Stomach (tissue), 8 donors: ENCODE measurements at regions not wholly inside any gene's neighbourhood (a gene's known extent, or its start where the extent isn't known, plus 50 kb on each side); places are given as distances from the start of the nearest gene placed in this dataset.

Experiments used
- DNase-seq, 2 donors: peaks; one replicate each; pipeline versions ENCODE4 v3.0.0 to v3.0.0-alpha.2; 2013 to 2019
- H3K27ac ChIP-seq, 5 donors: fragments of 200-600 bp in 4 of 5; sonication (generic) in 4 of 5; one replicate each; pipeline ENCODE4 v1.5.1; 2013 to 2019; ENCODE audit warnings: mild to moderate bottlenecking in 1 of 5, moderate library complexity in 1 of 5
- H3K27me3 ChIP-seq, 3 donors: fragments of 200-600 bp; sonication (generic); one replicate each; pipeline ENCODE4 v1.5.1; 2017 to 2019; ENCODE audit warnings: mixed run types in 1 of 3
- H3K36me3 ChIP-seq, 4 donors: fragments of 200-600 bp; sonication (generic); 1 replicate in 3 of 4; 2 replicates in 1 of 4; pipeline ENCODE4 v1.5.1; 2016 to 2019
- H3K4me1 ChIP-seq, 4 donors: fragments of 200-600 bp; sonication (generic); one replicate each; pipeline ENCODE4 v1.5.1; 2016 to 2019
- H3K4me3 ChIP-seq, 4 donors: fragments of 200-600 bp; sonication (generic) in 3 of 4; one replicate each; pipeline ENCODE4 v1.5.1; 2016 to 2019; ENCODE audit warnings: mild to moderate bottlenecking in 1 of 4
- H3K9me3 ChIP-seq, 4 donors: fragments of 200-600 bp; sonication (generic); one replicate each; pipeline ENCODE4 v1.5.1; 2016 to 2019
- CTCF ChIP-seq, 7 experiments: fragments of 450-650 bp in 4 of 7; fragments of 200-600 bp in 3 of 7; sonication (generic) in 3 of 7; IDR thresholded peaks; one replicate each; pipeline ENCODE4 v1.5.1; 2016 to 2019; ENCODE audit warnings: antibody characterized with exemption in 7 of 7, control low read depth in 2 of 7, mild to moderate bottlenecking in 1 of 7
- EP300 ChIP-seq: sonication (generic); formaldehyde crosslinking; IDR thresholded peaks from one replicate; pipeline ENCODE4 v1.6.1; 2017; ENCODE audit warnings: antibody characterized with exemption
- POLR2A ChIP-seq, 4 donors: fragments of 450-650 bp; IDR thresholded peaks; one replicate each; pipeline ENCODE4 v1.6.1; 2016; ENCODE audit warnings: antibody characterized with exemption in 4 of 4, control low read depth in 2 of 4, mild to moderate bottlenecking in 1 of 4, moderate library complexity in 1 of 4
- POLR2AphosphoS5 ChIP-seq, 3 donors: sonication (generic); formaldehyde crosslinking; IDR thresholded peaks; one replicate each; pipeline ENCODE4 v1.6.1; 2016; ENCODE audit warnings: antibody characterized with exemption in 3 of 3
- WGBS, 5 donors: extraction: QIAGEN DNeasy Blood & Tissue Kit in 3 of 5; methylation state at CpG; one replicate each; pipeline versions ENCODE4 v1.1.5 to v1.1.7; 2013 to 2018; 5-methylcytosine and 5-hydroxymethylcytosine counted together
- intact Hi-C: fragments of 100-400 bp; cut with DNase I; formaldehyde crosslinking; loops from one replicate; pipeline ENCODE4 v1.15.1; 2023; ENCODE audit warnings: low total_unique reads
- donor health status: healthy with polysubstance abuse.
- donor health status: Bipolar disorder and iron deficiency.
- donor health status: healthy.

DNA sequence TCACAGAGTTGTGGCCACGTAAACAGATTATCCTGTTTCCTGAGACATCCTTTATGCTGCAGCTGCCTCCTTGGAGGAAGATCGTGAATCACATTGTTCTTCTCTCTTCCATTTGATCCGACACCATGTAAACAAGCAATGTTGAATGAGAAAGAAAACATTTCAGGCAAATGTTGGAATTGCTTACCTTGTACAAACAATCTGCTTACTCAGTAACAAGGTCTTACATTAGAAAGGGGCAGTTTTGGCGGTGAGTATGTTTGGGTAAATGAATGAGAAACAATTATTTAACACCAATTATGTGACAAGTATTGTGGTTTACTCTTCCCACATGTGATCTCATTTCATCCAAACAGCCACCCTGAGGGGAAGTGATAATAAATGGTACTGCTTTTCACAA, 637.8 kb downstream of the RAB28 start:
- Histone ChIP-seq H3K36me3 (no peaks in the 10 kb centered on the region), H3K4me1 (no peaks in the 10 kb centered on the region), H3K27ac (no peak overlapping the region), H3K4me3 (no peak overlapping the region), H3K9me3 (no peaks in the 10 kb centered on the region), H3K27me3 (peaks cover 0 to 24% (median 0%) of the 10 kb centered on the region in 3 donors)
- 14 to 31% (median 27%) methylated on average over 4 of the region's 4 CpGs for WGBS, 5 donors
- TF ChIP-seq CTCF (IDR thresholded peaks at IDR 0.05) = no peak
- no peak for TF ChIP-seq POLR2AphosphoS5 (IDR thresholded peaks at IDR 0.05)
- TF ChIP-seq POLR2A (IDR thresholded peaks at IDR 0.05) = no peak
- no peak for TF ChIP-seq EP300
- no peak for DNase-seq
- intact Hi-C loops = no loop called here

- intact Hi-C loops = no loop called here
- Histone ChIP-seq H3K27ac (no peak overlapping the region), H3K27me3 (peaks cover 0 to 15% (median 0%) of the 10 kb centered on the region in 3 donors), H3K4me1 (no peaks in the 10 kb centered on the region), H3K36me3 (no peaks in the 10 kb centered on the region), H3K4me3 (no peak overlapping the region), H3K9me3 (no peaks in the 10 kb centered on the region)
- TF ChIP-seq EP300 = no peak
- no peak for TF ChIP-seq POLR2AphosphoS5 (IDR thresholded peaks at IDR 0.05)
- TF ChIP-seq CTCF (IDR thresholded peaks at IDR 0.05) = no peak
- no peak for TF ChIP-seq POLR2A (IDR thresholded peaks at IDR 0.05)
- DNase-seq = no peak
- WGBS, 5 donors = 82 to 94% (median 90%) methylated on average over 2 of the region's 2 CpGs
Observed at GRCh38 chr4:12844141-12844540, 640.0 kb downstream of the RAB28 start.

GRCh38 chr4:12827966-12828365, 656.2 kb downstream of the RAB28 start:
- no peak for DNase-seq
- H3K27me3 ChIP-seq = no peaks in the 10 kb centered on the region

GRCh38 chr4:12791536-12791935, 692.6 kb downstream of the RAB28 start:
- Histone ChIP-seq H3K4me1 (no peaks in the 10 kb centered on the region), H3K36me3 (no peaks in the 10 kb centered on the region), H3K9me3 (peaks cover 4 to 16% (median 15%) of the 10 kb centered on the region in 4 donors), H3K27me3 (no peaks in the 10 kb centered on the region), H3K27ac (no peak overlapping the region), H3K4me3 (no peak overlapping the region)
- 44 to 67% (median 65%) methylated on average over 4 of the region's 4 CpGs for WGBS, 5 donors
- intact Hi-C loops = no loop called here
- TF ChIP-seq POLR2AphosphoS5 (IDR thresholded peaks at IDR 0.05) (no peak), CTCF (IDR thresholded peaks at IDR 0.05) (no peak), POLR2A (IDR thresholded peaks at IDR 0.05) (no peak), EP300 (no peak)
- peak in 1 of 2 donors; percentile 1 for DNase-seq

More at GRCh38 chr4:12827966-12828365, 656.2 kb downstream of the RAB28 start:
- no peak overlapping the region for H3K4me3 ChIP-seq
- peaks cover 0 to 3% (median 0%) of the 10 kb centered on the region in 4 donors for H3K9me3 ChIP-seq
- intact Hi-C loops = no loop called here
- 67 to 83% (median 69%) methylated on average over 5 of the region's 5 CpGs for WGBS, 5 donors
- no peaks in the 10 kb centered on the region for H3K4me1 ChIP-seq
- H3K27ac ChIP-seq = no peak overlapping the region
- no peak for TF ChIP-seq CTCF (IDR thresholded peaks at IDR 0.05)
- no peak for TF ChIP-seq POLR2A (IDR thresholded peaks at IDR 0.05)
- no peak for TF ChIP-seq EP300
- TF ChIP-seq POLR2AphosphoS5 (IDR thresholded peaks at IDR 0.05) = no peak
- no peaks in the 10 kb centered on the region for H3K36me3 ChIP-seq
